K562 (cell line): ENCODE measurements at regions not wholly inside any gene's neighbourhood (a gene's known extent, or its start where the extent isn't known, plus 50 kb on each side); places are given as distances from the start of the nearest gene placed in this dataset.

Experiments used
- ELF2 ChIP-seq: fragments of 250-450 bp; sonication (Bioruptor Pico); IDR thresholded peaks from 2 replicates; pipeline ENCODE4 v1.5.0; 2021; ENCODE audit warnings: mild to moderate bottlenecking
- GATA2 ChIP-seq: sonication (generic); formaldehyde crosslinking; IDR thresholded peaks from 2 replicates; pipeline ENCODE4 v1.4.0; 2020; ENCODE audit warnings: mild to moderate bottlenecking, missing genetic modification reagents
- HDAC2 ChIP-seq: fragments of 450-650 bp; IDR thresholded peaks from 2 replicates; pipeline ENCODE4 v1.6.1; 2016; ENCODE audit warnings: mild to moderate bottlenecking
- HDAC3 ChIP-seq: fragments of 450-650 bp; IDR thresholded peaks from 2 replicates; pipeline ENCODE4 v1.6.1; 2018; ENCODE audit warnings: borderline replicate concordance, mild to moderate bottlenecking, moderate library complexity; ENCODE audit not compliant: partially characterized antibody
- KDM4B ChIP-seq, 2 experiments: fragments of 450-650 bp in 1 of 2; sonication (generic) in 1 of 2; IDR thresholded peaks; 2 replicates each; pipeline ENCODE4 v1.6.1; 2016 to 2017; ENCODE audit warnings: borderline replicate concordance in 2 of 2, antibody characterized with exemption in 1 of 2, low read depth in 1 of 2, mild to moderate bottlenecking in 1 of 2
- KLF6 ChIP-seq: fragments of 250-450 bp; sonication (Bioruptor Pico); IDR thresholded peaks from 2 replicates; pipeline ENCODE4 v1.4.0; 2020; ENCODE audit warnings: mild to moderate bottlenecking, moderate library complexity, borderline replicate concordance
- MEIS2 ChIP-seq: fragments of 450-650 bp; IDR thresholded peaks from 2 replicates; pipeline ENCODE4 v1.6.1; 2014; ENCODE audit warnings: mild to moderate bottlenecking; ENCODE audit not compliant: partially characterized antibody
- NR4A1 ChIP-seq, 2 experiments: fragments of 250-450 bp in 1 of 2; fragments of 450-650 bp in 1 of 2; sonication (Bioruptor Pico) in 1 of 2; IDR thresholded peaks; 2 replicates each; pipeline versions ENCODE4 v1.4.0 to v1.6.1; 2016 to 2020; ENCODE audit warnings: mild to moderate bottlenecking in 2 of 2, missing compliant biosample characterization in 1 of 2, missing genetic modification characterization in 1 of 2, moderate library complexity in 1 of 2
- NUFIP1 ChIP-seq: fragments of 450-650 bp; IDR thresholded peaks from 2 replicates; pipeline ENCODE4 v1.6.1; 2018; ENCODE audit not compliant: partially characterized antibody
- PATZ1 ChIP-seq: fragments of 250-450 bp; sonication (Bioruptor Pico); IDR thresholded peaks from 2 replicates; pipeline ENCODE4 v1.5.0; 2020; ENCODE audit warnings: mild to moderate bottlenecking, borderline replicate concordance
- SNAPC5 ChIP-seq: fragments of 250-450 bp; sonication (Bioruptor Pico); IDR thresholded peaks from 2 replicates; pipeline ENCODE4 v1.8.0; 2021; ENCODE audit warnings: moderate library complexity, mild to moderate bottlenecking, inconsistent platforms
- SOX6 ChIP-seq: fragments of 450-650 bp; IDR thresholded peaks from 2 replicates; pipeline ENCODE4 v1.6.1; 2014; ENCODE audit warnings: mild to moderate bottlenecking
- TAL1 ChIP-seq: fragments of 450-650 bp; IDR thresholded peaks from 2 replicates; pipeline ENCODE4 v1.6.1; 2016; ENCODE audit warnings: mild to moderate bottlenecking
- TBP ChIP-seq: optimal IDR thresholded peaks from 2 replicates; pipeline ENCODE3; 2011; ENCODE audit warnings: low read depth, low read length, improper control_type of control experiment
- THRA ChIP-seq: fragments of 450-650 bp; IDR thresholded peaks from 2 replicates; pipeline ENCODE4 v1.6.1; 2017; ENCODE audit warnings: mild to moderate bottlenecking, moderate library complexity
- YBX1 ChIP-seq: fragments of 450-650 bp; IDR thresholded peaks from 2 replicates; pipeline ENCODE4 v1.7.1; 2016; ENCODE audit warnings: mild to moderate bottlenecking
- ZNF324 ChIP-seq: fragments of 250-450 bp; sonication (Bioruptor Pico); IDR thresholded peaks from 2 replicates; pipeline ENCODE4 v1.4.0; 2020; ENCODE audit warnings: mild to moderate bottlenecking
- ZNF507 ChIP-seq: conservative IDR thresholded peaks from 2 replicates; pipeline ENCODE4 v1.6.1; 2017; ENCODE audit warnings: missing genetic modification characterization, missing compliant biosample characterization
- ZNF584 ChIP-seq: fragments of 200-800 bp; sonication (Bioruptor generic); IDR thresholded peaks from 2 replicates; pipeline ENCODE4 v1.6.1; 2016; ENCODE audit warnings: low read depth, mild to moderate bottlenecking, missing genetic modification characterization, missing compliant biosample characterization
- ZNF707 ChIP-seq: fragments of 250-450 bp; sonication (Bioruptor Pico); conservative IDR thresholded peaks from 2 replicates; pipeline ENCODE4 v1.8.0; 2022; ENCODE audit warnings: inconsistent platforms, mild to moderate bottlenecking, moderate library complexity
- ZZZ3 ChIP-seq: fragments of 450-650 bp; IDR thresholded peaks from 2 replicates; pipeline ENCODE4 v1.6.1; 2016; ENCODE audit warnings: antibody characterized with exemption, mild to moderate bottlenecking, moderate library complexity
- TF ChIP-seq, protein P1 (sequence below): fragments of 200-800 bp; sonication (Bioruptor generic); IDR thresholded peaks from 2 replicates; pipeline ENCODE4 v1.6.1; 2017; ENCODE audit warnings: missing genetic modification characterization, missing compliant biosample characterization

- no peak for TF ChIP-seq TBP
- no peak for TF ChIP-seq NUFIP1
- TF ChIP-seq, protein P1, sequence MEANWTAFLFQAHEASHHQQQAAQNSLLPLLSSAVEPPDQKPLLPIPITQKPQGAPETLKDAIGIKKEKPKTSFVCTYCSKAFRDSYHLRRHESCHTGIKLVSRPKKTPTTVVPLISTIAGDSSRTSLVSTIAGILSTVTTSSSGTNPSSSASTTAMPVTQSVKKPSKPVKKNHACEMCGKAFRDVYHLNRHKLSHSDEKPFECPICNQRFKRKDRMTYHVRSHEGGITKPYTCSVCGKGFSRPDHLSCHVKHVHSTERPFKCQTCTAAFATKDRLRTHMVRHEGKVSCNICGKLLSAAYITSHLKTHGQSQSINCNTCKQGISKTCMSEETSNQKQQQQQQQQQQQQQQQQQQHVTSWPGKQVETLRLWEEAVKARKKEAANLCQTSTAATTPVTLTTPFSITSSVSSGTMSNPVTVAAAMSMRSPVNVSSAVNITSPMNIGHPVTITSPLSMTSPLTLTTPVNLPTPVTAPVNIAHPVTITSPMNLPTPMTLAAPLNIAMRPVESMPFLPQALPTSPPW (CRISPR knock-in tag), result no peak
- TF ChIP-seq KDM4B (IDR thresholded peaks at IDR 0.05; ENCODE audit: borderline replicate concordance in 2 of 2, low read depth in 1 of 2), result no peak
- no peak for TF ChIP-seq YBX1
- TF ChIP-seq THRA, result no peak
- no peak for TF ChIP-seq ELF2 (CRISPR knock-in tag)
- no peak for TF ChIP-seq KLF6 (CRISPR knock-in tag)
- no peak for TF ChIP-seq PATZ1 (CRISPR knock-in tag)
- TF ChIP-seq ZNF707 (CRISPR knock-in tag), result no peak
- no peak for TF ChIP-seq SNAPC5 (CRISPR knock-in tag)
- TF ChIP-seq HDAC2, result peak; percentile 55; the same call in 1 of the 2 replicates
- TF ChIP-seq GATA2 (CRISPR knock-in tag), result peak; percentile 80
- TF ChIP-seq MEIS2, result peak; percentile 73
- no peak for TF ChIP-seq ZNF584 (CRISPR knock-in tag)
- peak; percentile 97 for TF ChIP-seq SOX6
- no peak for TF ChIP-seq NR4A1 (CRISPR knock-in tag; IDR thresholded peaks at IDR 0.05)
- no peak for TF ChIP-seq NR4A1 (tag; IDR thresholded peaks at IDR 0.05)
- TF ChIP-seq HDAC3, result peak; percentile 66
- no peak for TF ChIP-seq ZNF507
- TF ChIP-seq ZZZ3, result no peak
- no peak for TF ChIP-seq ZNF324
- TF ChIP-seq TAL1, result peak; percentile 95
These were observed 89.5 kb upstream of the ETV3 start (continued) for GRCh38 chr1:157227700-157228099.
